ENCODE measurements at regions not wholly inside any gene's neighbourhood (a gene's known extent, or its start where the extent isn't known, plus 50 kb on each side); places are given as distances from the start of the nearest gene placed in this dataset.

DNA sequence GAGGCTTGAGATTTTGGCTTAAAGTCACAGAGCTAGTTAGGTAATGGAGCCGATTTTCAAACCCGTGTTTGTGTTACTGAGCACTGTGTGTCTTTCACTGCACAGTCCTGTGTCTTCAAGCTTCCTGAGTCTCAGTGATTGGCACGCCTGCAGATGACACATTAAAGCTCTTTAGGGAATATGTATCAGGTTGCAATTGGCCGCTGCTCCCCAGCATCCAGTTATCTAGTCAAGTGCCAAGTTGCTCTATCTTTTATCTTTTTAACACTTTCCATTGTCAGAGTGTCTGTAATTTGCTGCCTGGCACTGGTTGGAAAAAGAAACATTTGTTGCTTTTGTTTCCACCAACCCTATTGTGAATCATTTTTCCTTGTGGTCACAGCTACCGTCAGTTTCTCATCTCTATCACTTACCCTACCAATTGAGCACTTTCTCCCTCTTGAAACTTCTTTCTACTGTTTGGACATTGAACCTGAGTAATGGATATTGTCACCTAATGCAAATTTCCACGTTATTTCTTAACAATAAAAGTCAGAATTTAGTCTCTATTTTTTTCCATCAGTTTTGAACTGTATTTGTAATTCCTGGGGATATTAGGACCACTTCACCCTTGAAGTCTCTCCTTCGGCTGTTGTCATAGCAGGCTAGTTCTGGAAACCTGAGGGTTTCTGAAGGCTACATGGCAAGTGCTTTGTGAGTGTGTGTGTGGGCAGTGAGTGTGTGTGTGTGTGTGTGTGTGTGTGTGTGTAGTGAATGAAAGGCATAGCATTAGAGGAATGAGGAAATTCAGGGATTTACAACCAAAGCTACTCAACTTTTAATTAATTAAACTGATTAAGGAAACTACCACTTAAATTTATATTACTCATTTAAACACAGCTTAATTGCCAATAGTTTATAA lies 274.3 kb downstream of the ISL1 start:
- WGBS, 2 donors = 43 to 60% methylated on average over 7 of the region's 7 CpGs
- Histone ChIP-seq H3K4me1 (no peaks in the 10 kb centered on the region), H3K4me3 (no peak overlapping the region), H3K36me3 (no peaks in the 10 kb centered on the region), H3K27ac (no peak overlapping the region), H3K9me3 (no peaks in the 10 kb centered on the region), H3K27me3 (no peaks in the 10 kb centered on the region)
- DNase-seq (no peak), ATAC-seq (ENCODE audit: low FRiP score in 2 of 2) (no peak)
- TF ChIP-seq EP300 (IDR thresholded peaks at IDR 0.05) (no peak), POLR2A (IDR thresholded peaks at IDR 0.05) (no peak), POLR2AphosphoS5 (IDR thresholded peaks at IDR 0.05) (no peak)
- TF ChIP-seq, protein P1, sequence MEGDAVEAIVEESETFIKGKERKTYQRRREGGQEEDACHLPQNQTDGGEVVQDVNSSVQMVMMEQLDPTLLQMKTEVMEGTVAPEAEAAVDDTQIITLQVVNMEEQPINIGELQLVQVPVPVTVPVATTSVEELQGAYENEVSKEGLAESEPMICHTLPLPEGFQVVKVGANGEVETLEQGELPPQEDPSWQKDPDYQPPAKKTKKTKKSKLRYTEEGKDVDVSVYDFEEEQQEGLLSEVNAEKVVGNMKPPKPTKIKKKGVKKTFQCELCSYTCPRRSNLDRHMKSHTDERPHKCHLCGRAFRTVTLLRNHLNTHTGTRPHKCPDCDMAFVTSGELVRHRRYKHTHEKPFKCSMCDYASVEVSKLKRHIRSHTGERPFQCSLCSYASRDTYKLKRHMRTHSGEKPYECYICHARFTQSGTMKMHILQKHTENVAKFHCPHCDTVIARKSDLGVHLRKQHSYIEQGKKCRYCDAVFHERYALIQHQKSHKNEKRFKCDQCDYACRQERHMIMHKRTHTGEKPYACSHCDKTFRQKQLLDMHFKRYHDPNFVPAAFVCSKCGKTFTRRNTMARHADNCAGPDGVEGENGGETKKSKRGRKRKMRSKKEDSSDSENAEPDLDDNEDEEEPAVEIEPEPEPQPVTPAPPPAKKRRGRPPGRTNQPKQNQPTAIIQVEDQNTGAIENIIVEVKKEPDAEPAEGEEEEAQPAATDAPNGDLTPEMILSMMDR (IDR thresholded peaks at IDR 0.05) = no peak

DNA sequence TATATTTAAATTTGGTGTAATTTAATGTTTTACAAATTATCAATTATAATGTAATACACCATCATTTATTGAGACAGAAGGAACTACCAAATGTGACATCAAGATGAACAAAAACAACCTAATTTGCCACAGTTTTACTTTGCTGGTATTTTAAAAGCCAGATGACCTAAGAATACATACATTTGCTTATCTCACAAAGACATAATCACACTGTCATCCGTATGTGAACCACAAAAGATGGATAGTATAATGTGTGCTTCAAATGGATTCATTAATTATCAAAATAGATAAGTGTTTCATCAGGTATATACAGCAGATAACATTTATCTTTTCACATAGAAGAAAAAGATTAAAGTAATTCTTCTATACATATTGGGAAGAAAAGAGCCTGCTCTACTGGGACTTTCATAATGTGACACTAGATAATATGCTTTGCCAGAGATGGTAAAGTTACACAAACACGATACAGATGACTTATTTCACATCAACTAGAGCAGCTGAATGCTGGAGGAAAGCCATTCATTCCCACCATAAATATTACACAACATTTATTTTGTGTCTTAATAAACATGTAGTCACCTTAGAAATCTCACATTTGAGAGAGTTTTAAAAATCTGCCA lies 278.5 kb downstream of the ISL1 start:
- ATAC-seq (ENCODE audit: low FRiP score in 2 of 2) (no peak), DNase-seq (no peak)
- Histone ChIP-seq H3K4me3 (no peak overlapping the region), H3K36me3 (no peaks in the 10 kb centered on the region), H3K27me3 (no peaks in the 10 kb centered on the region), H3K27ac (no peak overlapping the region), H3K9me3 (no peaks in the 10 kb centered on the region), H3K4me1 (no peaks in the 10 kb centered on the region)
- TF ChIP-seq EP300 (IDR thresholded peaks at IDR 0.05) (no peak), POLR2AphosphoS5 (IDR thresholded peaks at IDR 0.05) (no peak), POLR2A (IDR thresholded peaks at IDR 0.05) (no peak)
- TF ChIP-seq, protein P1 (IDR thresholded peaks at IDR 0.05) = no peak
- 45 to 48% methylated on average over 2 of the region's 2 CpGs for WGBS, 2 donors

DNA sequence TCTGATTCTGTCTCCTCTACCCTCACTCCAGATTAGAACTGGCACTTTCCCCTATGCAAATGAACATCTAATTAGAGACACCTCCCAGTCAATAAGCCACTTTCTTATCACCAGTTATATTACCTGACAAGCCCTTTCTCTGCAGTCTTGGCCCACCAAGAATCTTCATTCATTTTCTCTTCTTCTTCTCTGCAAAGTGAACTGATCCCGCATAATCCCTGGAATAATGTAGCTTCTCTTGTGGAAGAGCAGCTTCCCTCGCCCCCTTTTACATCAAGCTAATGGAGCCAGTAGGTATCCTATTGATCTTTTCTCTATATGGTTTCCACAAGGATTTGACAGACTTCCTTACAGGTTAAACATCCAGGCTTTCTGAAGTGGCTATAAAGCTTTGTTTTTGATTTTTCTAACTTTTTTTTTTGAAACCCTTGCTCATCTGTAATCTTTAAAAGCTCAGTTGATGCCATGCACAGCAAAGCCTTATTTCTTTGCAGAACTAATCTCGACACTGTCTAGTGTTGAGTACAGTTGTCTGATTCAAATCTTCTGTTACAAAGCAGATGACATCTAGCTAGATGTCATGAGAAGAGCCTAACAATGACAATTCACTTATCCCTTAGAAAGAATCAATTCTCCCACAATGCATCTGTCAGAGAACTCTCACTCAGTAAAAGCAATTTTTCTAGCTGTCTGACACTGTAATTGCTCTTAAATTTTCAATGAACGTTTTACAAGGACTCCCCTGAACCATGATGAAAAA lies 281.4 kb downstream of the ISL1 start:
- H3K27ac ChIP-seq = no peak overlapping the region
- WGBS, 2 donors = 62 to 64% methylated on average over 4 of the region's 4 CpGs
- H3K9me3 ChIP-seq = no peaks in the 10 kb centered on the region
- no peaks in the 10 kb centered on the region for H3K27me3 ChIP-seq
- no peak overlapping the region for H3K4me3 ChIP-seq
- DNase-seq = no peak
- H3K36me3 ChIP-seq = no peaks in the 10 kb centered on the region
- TF ChIP-seq EP300 (IDR thresholded peaks at IDR 0.05) = no peak
- TF ChIP-seq, protein P1 (IDR thresholded peaks at IDR 0.05) = no peak
- no peak for TF ChIP-seq POLR2AphosphoS5 (IDR thresholded peaks at IDR 0.05)
- no peak for TF ChIP-seq POLR2A (IDR thresholded peaks at IDR 0.05)
- H3K4me1 ChIP-seq = no peaks in the 10 kb centered on the region
- ATAC-seq (ENCODE audit: low FRiP score in 2 of 2) = no peak

DNA sequence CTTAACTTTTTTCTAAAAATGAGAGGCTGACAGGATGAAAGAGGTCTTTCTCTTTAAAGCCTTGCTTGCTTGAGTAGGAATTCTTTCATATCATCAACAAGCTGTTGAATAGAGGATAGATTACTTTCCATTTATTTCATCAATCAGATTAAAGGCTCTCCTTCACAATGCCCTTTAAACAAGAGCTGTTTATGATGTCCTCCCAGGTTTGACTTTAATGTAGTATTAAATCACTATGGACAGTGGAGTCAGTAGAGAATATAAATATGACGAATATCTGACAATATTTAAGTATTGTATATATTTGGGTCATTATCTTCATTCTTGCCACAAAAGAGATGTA lies 282.0 kb downstream of the ISL1 start:
- DNase-seq = no peak
- Histone ChIP-seq H3K27me3 (no peaks in the 10 kb centered on the region), H3K4me1 (no peaks in the 10 kb centered on the region), H3K36me3 (no peaks in the 10 kb centered on the region), H3K27ac (no peak overlapping the region), H3K9me3 (no peaks in the 10 kb centered on the region), H3K4me3 (no peak overlapping the region)
- TF ChIP-seq, protein P1 (IDR thresholded peaks at IDR 0.05) = no peak
- TF ChIP-seq EP300 (IDR thresholded peaks at IDR 0.05) (no peak), POLR2AphosphoS5 (IDR thresholded peaks at IDR 0.05) (no peak), POLR2A (IDR thresholded peaks at IDR 0.05) (no peak)
- WGBS, 2 donors = 55 to 56% methylated on average over 1 of the region's 1 CpG
- ATAC-seq (ENCODE audit: low FRiP score in 2 of 2) = no peak

Data from upper lobe of left lung (tissue), 6 donors.